ENCODE measurements at regions not wholly inside any gene's neighbourhood (a gene's known extent, or its start where the extent isn't known, plus 50 kb on each side); places are given as distances from the start of the nearest gene placed in this dataset.

DNA sequence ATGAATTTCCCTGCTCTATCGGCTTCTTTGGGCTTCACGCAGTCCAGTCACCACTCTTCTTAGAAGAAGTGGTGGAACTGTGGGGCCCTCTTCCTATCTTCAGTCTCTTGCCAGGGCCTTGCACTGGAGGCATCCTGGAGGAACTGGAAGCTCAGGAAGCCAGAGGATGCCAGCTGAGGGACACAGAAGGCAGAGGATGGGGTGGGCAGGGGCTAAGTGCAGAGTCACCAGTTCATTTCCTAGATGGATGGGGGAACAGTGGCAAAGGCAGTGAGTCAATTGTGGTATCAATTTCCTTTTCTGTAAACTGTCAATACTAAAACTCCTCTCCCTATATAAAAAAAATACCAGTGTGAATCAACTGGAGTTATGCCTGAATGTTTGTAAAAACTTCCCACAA lies 419.7 kb downstream of the KLF12 start:
- Histone ChIP-seq H3K4me1 (peaks cover 0 to 11% of the 10 kb centered on the region in 2 donors), H3K9me3 (no peaks in the 10 kb centered on the region), H3K27me3 (no peaks in the 10 kb centered on the region), H3K36me3 (peaks cover 17% of the 10 kb centered on the region), H3K27ac (no peak overlapping the region), H3K4me3 (no peak overlapping the region)
- no peak for DNase-seq (ENCODE audit: low spot score)
- TF ChIP-seq, protein P1, sequence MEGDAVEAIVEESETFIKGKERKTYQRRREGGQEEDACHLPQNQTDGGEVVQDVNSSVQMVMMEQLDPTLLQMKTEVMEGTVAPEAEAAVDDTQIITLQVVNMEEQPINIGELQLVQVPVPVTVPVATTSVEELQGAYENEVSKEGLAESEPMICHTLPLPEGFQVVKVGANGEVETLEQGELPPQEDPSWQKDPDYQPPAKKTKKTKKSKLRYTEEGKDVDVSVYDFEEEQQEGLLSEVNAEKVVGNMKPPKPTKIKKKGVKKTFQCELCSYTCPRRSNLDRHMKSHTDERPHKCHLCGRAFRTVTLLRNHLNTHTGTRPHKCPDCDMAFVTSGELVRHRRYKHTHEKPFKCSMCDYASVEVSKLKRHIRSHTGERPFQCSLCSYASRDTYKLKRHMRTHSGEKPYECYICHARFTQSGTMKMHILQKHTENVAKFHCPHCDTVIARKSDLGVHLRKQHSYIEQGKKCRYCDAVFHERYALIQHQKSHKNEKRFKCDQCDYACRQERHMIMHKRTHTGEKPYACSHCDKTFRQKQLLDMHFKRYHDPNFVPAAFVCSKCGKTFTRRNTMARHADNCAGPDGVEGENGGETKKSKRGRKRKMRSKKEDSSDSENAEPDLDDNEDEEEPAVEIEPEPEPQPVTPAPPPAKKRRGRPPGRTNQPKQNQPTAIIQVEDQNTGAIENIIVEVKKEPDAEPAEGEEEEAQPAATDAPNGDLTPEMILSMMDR (IDR thresholded peaks at IDR 0.05): no peak

DNA sequence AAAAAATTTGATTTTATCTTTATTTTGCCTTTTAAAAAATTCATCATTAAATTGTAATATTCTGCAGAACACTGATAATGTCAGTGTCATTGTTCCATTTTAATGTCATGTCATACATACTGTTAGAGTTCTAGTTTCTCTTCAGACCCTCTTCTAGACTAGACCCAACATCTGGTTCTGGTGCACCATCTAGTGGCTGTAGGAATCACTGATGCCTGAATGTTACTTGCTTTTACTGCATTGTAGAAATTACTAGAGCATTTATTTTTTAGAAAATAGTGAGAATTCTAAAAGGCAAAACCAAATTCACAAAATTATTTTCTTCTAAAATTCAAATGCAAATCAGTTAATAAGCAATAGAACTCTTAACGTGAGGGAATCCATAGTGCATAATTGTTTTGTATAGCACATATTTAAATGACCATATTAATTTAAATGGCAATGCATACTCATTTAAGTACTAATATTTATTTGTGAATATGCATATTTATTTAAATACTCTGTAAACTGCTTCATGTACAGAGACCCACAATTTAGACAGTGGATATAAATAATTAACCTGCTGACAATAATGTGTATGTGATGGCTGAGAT lies 425.7 kb downstream of the KLF12 start:
- Histone ChIP-seq H3K27me3 (no peaks in the 10 kb centered on the region), H3K4me1 (no peaks in the 10 kb centered on the region), H3K9me3 (no peaks in the 10 kb centered on the region), H3K27ac (no peak overlapping the region), H3K36me3 (peaks cover 10% of the 10 kb centered on the region), H3K4me3 (no peak overlapping the region)
- TF ChIP-seq, protein P1 (IDR thresholded peaks at IDR 0.05): peak; percentile 44 to 74
- DNase-seq (ENCODE audit: low spot score): no peak

- Histone ChIP-seq H3K9me3 (no peaks in the 10 kb centered on the region), H3K27me3 (no peaks in the 10 kb centered on the region), H3K4me1 (no peaks in the 10 kb centered on the region), H3K4me3 (no peak overlapping the region), H3K36me3 (peaks cover 4% of the 10 kb centered on the region), H3K27ac (no peak overlapping the region)
- no peak for DNase-seq (ENCODE audit: low spot score)
- TF ChIP-seq, protein P1 (IDR thresholded peaks at IDR 0.05): no peak
These were observed 429.6 kb downstream of the KLF12 start for GRCh38 chr13:73704587-73704986.

DNA sequence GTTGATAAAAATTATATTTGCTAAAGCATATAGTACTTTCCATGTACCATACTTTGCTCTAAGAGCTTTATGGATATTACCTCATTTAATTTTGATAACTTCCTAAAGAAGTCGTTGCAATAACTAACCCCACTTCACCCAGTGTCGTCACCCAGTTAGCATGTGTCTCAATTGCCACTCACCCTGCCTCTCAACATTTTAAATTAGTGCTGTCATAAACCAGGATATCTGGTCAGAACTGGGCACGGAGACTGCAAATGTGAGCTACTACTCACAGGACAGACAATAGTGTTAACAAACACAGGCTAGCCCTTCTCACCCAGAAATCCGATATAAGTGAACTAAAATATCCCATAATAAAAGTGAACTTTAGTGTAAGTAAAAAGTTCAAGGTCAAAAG lies 430.6 kb downstream of the KLF12 start:
- Histone ChIP-seq H3K27ac (no peak overlapping the region), H3K4me1 (no peaks in the 10 kb centered on the region), H3K9me3 (no peaks in the 10 kb centered on the region), H3K36me3 (peaks cover 4% of the 10 kb centered on the region), H3K4me3 (no peak overlapping the region), H3K27me3 (no peaks in the 10 kb centered on the region)
- TF ChIP-seq, protein P1 (IDR thresholded peaks at IDR 0.05): no peak
- no peak for DNase-seq (ENCODE audit: low spot score)

- no peak for DNase-seq (ENCODE audit: low spot score)
- no peak overlapping the region for H3K4me3 ChIP-seq
- no peaks in the 10 kb centered on the region for H3K9me3 ChIP-seq
- H3K4me1 ChIP-seq: no peaks in the 10 kb centered on the region
- TF ChIP-seq, protein P1 (IDR thresholded peaks at IDR 0.05): no peak
- H3K27me3 ChIP-seq: no peaks in the 10 kb centered on the region
- H3K36me3 ChIP-seq: peaks cover 4% of the 10 kb centered on the region
- no peak overlapping the region for H3K27ac ChIP-seq
These were observed 431.7 kb downstream of the KLF12 start for GRCh38 chr13:73702419-73703071.

DNA sequence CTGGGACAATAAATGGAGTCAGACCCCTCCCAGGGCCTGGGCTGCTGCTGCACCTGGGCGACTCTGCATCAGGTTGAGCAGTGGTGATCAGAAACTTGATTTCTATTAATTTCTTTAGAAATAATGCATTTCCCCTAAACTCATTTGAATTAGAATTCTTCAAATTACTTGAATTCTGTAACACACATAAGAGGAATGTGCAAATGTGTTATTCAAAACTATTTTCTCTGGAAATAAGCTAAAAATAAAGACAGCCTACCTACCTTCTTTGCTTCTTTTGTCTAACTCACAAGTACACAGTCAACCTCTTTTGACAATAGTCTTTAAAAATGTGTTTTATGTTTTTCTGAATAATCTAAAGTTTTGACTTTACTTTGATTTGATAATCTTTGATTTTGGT lies 433.0 kb downstream of the KLF12 start:
- Histone ChIP-seq H3K27ac (no peak overlapping the region), H3K9me3 (no peaks in the 10 kb centered on the region), H3K27me3 (no peaks in the 10 kb centered on the region), H3K4me3 (no peak overlapping the region), H3K4me1 (no peaks in the 10 kb centered on the region), H3K36me3 (peaks cover 4% of the 10 kb centered on the region)
- DNase-seq (ENCODE audit: low spot score): no peak
- TF ChIP-seq, protein P1 (IDR thresholded peaks at IDR 0.05): no peak

Measured in right atrium auricular region (tissue), 2 donors.